ENCODE measurements at regions not wholly inside any gene's neighbourhood (a gene's known extent, or its start where the extent isn't known, plus 50 kb on each side); places are given as distances from the start of the nearest gene placed in this dataset.
A peak's percentile ranks its signal among the peaks of the same experiment; 100 is the strongest.

DNA sequence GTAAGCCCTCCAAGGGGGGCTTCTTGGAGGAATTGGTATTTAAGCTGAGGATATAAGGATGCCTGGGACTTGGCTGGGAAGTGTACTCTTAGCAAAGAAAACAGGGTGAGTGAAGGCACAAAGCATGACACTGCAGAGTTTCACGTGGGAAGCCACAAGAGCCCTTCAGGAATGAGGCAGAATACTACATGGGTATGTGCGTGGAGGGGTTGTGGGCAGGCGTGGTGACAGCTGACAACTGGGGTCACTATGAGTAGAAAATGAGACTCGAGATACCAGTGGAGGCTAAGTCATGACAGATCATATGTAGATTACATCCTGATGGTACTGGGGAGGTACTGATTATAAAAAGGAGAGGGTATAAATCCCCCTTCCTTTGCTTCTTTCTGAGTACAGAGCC, 78.1 kb upstream of the XYLT1 start:
- Histone ChIP-seq H3F3A (ENCODE audit: insufficient read depth, low read length) (no peaks in the 10 kb centered on the region), H3K9me2 (replicated peaks; ENCODE audit: insufficient read depth, low read length) (no peaks in the 10 kb centered on the region), H3K4me2 (ENCODE audit: low read depth, low read length) (no peak overlapping the region), H3K4me3 (ENCODE audit: low read length) (no peak overlapping the region), H3K4me1 (ENCODE audit: low read length) (no peaks in the 10 kb centered on the region), H3K79me2 (ENCODE audit: low read length) (no peaks in the 10 kb centered on the region), H4K20me1 (ENCODE audit: insufficient read depth, low read length) (no peaks in the 10 kb centered on the region), H3K9me3 (replicated peaks; ENCODE audit: insufficient read depth, low read length) (no peaks in the 10 kb centered on the region), H3K36me3 (replicated peaks; ENCODE audit: insufficient read depth, low read length) (no peaks in the 10 kb centered on the region), H2AFZ (ENCODE audit: low read length) (no peak overlapping the region), H3K9ac (ENCODE audit: low read length) (no peak overlapping the region), H3K27me3 (replicated peaks; ENCODE audit: insufficient read depth, low read length) (no peaks in the 10 kb centered on the region), H3K27ac (ENCODE audit: low read length) (no peak overlapping the region)
- no peak for DNase-seq
- TF ChIP-seq EZH2 (optimal IDR thresholded peaks at IDR 0.05; ENCODE audit: low read depth, low read length), result no peak
- TF ChIP-seq, protein P1, sequence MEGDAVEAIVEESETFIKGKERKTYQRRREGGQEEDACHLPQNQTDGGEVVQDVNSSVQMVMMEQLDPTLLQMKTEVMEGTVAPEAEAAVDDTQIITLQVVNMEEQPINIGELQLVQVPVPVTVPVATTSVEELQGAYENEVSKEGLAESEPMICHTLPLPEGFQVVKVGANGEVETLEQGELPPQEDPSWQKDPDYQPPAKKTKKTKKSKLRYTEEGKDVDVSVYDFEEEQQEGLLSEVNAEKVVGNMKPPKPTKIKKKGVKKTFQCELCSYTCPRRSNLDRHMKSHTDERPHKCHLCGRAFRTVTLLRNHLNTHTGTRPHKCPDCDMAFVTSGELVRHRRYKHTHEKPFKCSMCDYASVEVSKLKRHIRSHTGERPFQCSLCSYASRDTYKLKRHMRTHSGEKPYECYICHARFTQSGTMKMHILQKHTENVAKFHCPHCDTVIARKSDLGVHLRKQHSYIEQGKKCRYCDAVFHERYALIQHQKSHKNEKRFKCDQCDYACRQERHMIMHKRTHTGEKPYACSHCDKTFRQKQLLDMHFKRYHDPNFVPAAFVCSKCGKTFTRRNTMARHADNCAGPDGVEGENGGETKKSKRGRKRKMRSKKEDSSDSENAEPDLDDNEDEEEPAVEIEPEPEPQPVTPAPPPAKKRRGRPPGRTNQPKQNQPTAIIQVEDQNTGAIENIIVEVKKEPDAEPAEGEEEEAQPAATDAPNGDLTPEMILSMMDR (IDR thresholded peaks at IDR 0.05; ENCODE audit: low read length), result no peak

DNA sequence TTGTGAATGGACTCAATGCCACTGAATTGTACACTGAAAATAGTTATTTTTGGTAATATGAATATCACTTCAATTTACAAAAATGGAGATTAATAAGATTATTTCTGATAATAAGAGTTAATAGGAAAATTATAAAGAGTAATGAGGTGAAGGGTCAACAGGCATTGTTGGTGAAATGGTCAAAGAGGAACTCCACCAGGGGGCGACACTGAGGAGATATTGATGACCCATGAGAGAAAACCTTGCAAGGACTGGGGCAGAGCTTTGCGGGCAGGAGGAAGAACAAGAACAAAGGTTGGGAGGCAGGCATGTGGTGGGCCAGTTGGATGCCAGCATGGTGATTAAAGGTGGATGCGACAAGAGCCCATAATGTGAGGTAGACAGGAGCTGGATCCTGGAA, 74.0 kb upstream of the XYLT1 start:
- TF ChIP-seq EZH2 (optimal IDR thresholded peaks at IDR 0.05; ENCODE audit: low read depth, low read length) (no peak), EZH2phosphoT487 (IDR thresholded peaks at IDR 0.05; ENCODE audit: low read length) (no peak)
- TF ChIP-seq, protein P1 (IDR thresholded peaks at IDR 0.05; ENCODE audit: low read length), result peak; percentile 22
- Histone ChIP-seq H3K27me3 (replicated peaks; ENCODE audit: insufficient read depth, low read length) (no peaks in the 10 kb centered on the region), H3K4me3 (ENCODE audit: low read length) (no peak overlapping the region), H3K36me3 (replicated peaks; ENCODE audit: insufficient read depth, low read length) (no peaks in the 10 kb centered on the region), H4K20me1 (ENCODE audit: insufficient read depth, low read length) (no peaks in the 10 kb centered on the region), H3K27ac (ENCODE audit: low read length) (no peak overlapping the region), H2AFZ (ENCODE audit: low read length) (no peak overlapping the region), H3K4me1 (ENCODE audit: low read length) (no peaks in the 10 kb centered on the region), H3K9me3 (replicated peaks; ENCODE audit: insufficient read depth, low read length) (no peaks in the 10 kb centered on the region), H3K9me2 (replicated peaks; ENCODE audit: insufficient read depth, low read length) (no peaks in the 10 kb centered on the region), H3F3A (ENCODE audit: insufficient read depth, low read length) (no peaks in the 10 kb centered on the region), H3K79me2 (ENCODE audit: low read length) (no peaks in the 10 kb centered on the region), H3K9ac (ENCODE audit: low read length) (no peak overlapping the region), H3K4me2 (ENCODE audit: low read depth, low read length) (no peak overlapping the region)
- no peak for DNase-seq

DNA sequence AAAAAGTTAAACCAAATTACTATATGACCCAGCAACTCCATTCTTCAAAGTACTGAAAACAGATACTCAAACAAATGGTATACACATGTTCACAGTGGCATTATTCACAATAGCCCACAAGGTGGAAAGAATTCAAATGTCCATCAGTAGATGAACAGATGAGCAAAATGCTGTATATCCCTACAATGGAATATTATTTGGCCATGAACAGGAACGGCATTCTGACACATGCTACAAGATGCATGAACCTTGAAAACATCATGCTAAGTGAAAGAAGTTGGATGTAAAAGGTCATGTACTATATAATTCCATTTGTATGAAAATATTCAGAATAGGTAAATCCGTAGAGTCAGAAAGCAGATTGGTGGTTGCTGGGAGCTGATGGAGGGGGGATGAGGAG, 73.5 kb upstream of the XYLT1 start:
- H3K36me3 ChIP-seq (replicated peaks; ENCODE audit: insufficient read depth, low read length), result no peaks in the 10 kb centered on the region
- no peaks in the 10 kb centered on the region for H3F3A ChIP-seq (ENCODE audit: insufficient read depth, low read length)
- no peak for DNase-seq
- no peaks in the 10 kb centered on the region for H3K27me3 ChIP-seq (replicated peaks; ENCODE audit: insufficient read depth, low read length)
- no peak for TF ChIP-seq EZH2phosphoT487 (IDR thresholded peaks at IDR 0.05; ENCODE audit: low read length)
- H3K79me2 ChIP-seq (ENCODE audit: low read length), result no peaks in the 10 kb centered on the region
- no peaks in the 10 kb centered on the region for H4K20me1 ChIP-seq (ENCODE audit: insufficient read depth, low read length)
- H2AFZ ChIP-seq (ENCODE audit: low read length), result no peak overlapping the region
- no peak overlapping the region for H3K4me2 ChIP-seq (ENCODE audit: low read depth, low read length)
- no peak overlapping the region for H3K9ac ChIP-seq (ENCODE audit: low read length)
- H3K4me3 ChIP-seq (ENCODE audit: low read length), result no peak overlapping the region
- H3K4me1 ChIP-seq (ENCODE audit: low read length), result no peaks in the 10 kb centered on the region
- no peaks in the 10 kb centered on the region for H3K9me3 ChIP-seq (replicated peaks; ENCODE audit: insufficient read depth, low read length)
- no peaks in the 10 kb centered on the region for H3K9me2 ChIP-seq (replicated peaks; ENCODE audit: insufficient read depth, low read length)
- no peak overlapping the region for H3K27ac ChIP-seq (ENCODE audit: low read length)

DNA sequence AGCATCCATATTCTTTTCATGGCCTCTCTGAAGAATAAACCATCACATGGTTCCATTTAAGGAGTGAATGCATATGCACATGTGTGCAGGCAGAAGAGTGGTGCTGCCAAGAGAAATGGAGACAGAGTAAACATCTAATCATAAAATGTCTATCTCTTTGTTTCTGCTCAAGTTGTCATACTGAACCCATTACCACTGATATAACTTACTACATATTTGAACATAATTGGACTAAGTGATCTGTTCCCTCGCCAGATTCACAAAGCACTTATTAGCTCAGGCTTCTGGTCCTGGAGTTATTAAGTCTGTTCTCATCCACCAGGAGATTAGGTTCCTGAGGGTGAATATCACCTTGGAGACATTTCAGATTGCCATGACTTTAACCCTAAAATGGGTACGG, 72.3 kb upstream of the XYLT1 start:
- no peak overlapping the region for H3K27ac ChIP-seq (ENCODE audit: low read length)
- H3K4me2 ChIP-seq (ENCODE audit: low read depth, low read length), result no peak overlapping the region
- no peaks in the 10 kb centered on the region for H3K9me3 ChIP-seq (replicated peaks; ENCODE audit: insufficient read depth, low read length)
- no peaks in the 10 kb centered on the region for H3F3A ChIP-seq (ENCODE audit: insufficient read depth, low read length)
- H3K4me1 ChIP-seq (ENCODE audit: low read length), result no peaks in the 10 kb centered on the region
- H3K9me2 ChIP-seq (replicated peaks; ENCODE audit: insufficient read depth, low read length), result no peaks in the 10 kb centered on the region
- no peaks in the 10 kb centered on the region for H4K20me1 ChIP-seq (ENCODE audit: insufficient read depth, low read length)
- DNase-seq, result no peak
- no peaks in the 10 kb centered on the region for H3K36me3 ChIP-seq (replicated peaks; ENCODE audit: insufficient read depth, low read length)
- no peaks in the 10 kb centered on the region for H3K27me3 ChIP-seq (replicated peaks; ENCODE audit: insufficient read depth, low read length)
- H3K9ac ChIP-seq (ENCODE audit: low read length), result no peak overlapping the region
- H2AFZ ChIP-seq (ENCODE audit: low read length), result no peak overlapping the region
- no peaks in the 10 kb centered on the region for H3K79me2 ChIP-seq (ENCODE audit: low read length)
- H3K4me3 ChIP-seq (ENCODE audit: low read length), result no peak overlapping the region
- TF ChIP-seq EZH2phosphoT487 (IDR thresholded peaks at IDR 0.05; ENCODE audit: low read length) (no peak), EZH2 (optimal IDR thresholded peaks at IDR 0.05; ENCODE audit: low read depth, low read length) (no peak)
- TF ChIP-seq, protein P1 (IDR thresholded peaks at IDR 0.05; ENCODE audit: low read length), result no peak

Data from MM.1S (cell line).